ENCODE measurements at regions not wholly inside any gene's neighbourhood (a gene's known extent, or its start where the extent isn't known, plus 50 kb on each side); places are given as distances from the start of the nearest gene placed in this dataset.

GRCh38 chr6:144576871-144577270 is 291.7 kb downstream of the UTRN start:
- DNase-seq (ENCODE audit: low spot score) = no peak
- WGBS = 92% methylated on average over 6 of the region's 6 CpGs
- Histone ChIP-seq H3K9ac (ENCODE audit: low read depth in 1 of 2, low read length in 2 of 2) (no peak overlapping the region), H3K4me1 (ENCODE audit: control insufficient read depth in 4 of 4, insufficient read depth in 4 of 4, low read length in 3 of 4) (peaks cover 0 to 4% (median 1%) of the 10 kb centered on the region in 4 donors), H3K27ac (ENCODE audit: low read depth in 1 of 2, low read length in 2 of 2) (no peak overlapping the region), H3K9me3 (ENCODE audit: control insufficient read depth in 4 of 4, low read length in 3 of 4) (no peaks in the 10 kb centered on the region), H3K4me3 (ENCODE audit: low read depth in 1 of 3, low read length in 3 of 3) (no peak overlapping the region), H3K36me3 (ENCODE audit: control insufficient read depth in 4 of 4, insufficient read depth in 3 of 4, low read depth in 1 of 4, low read length in 3 of 4) (peaks cover 3 to 5% (median 5%) of the 10 kb centered on the region in 4 donors), H3K27me3 (ENCODE audit: control insufficient read depth in 4 of 4, insufficient read depth in 4 of 4, low read length in 3 of 4) (no peaks in the 10 kb centered on the region)
- TF ChIP-seq CTCF (IDR thresholded peaks at IDR 0.05; ENCODE audit: low read depth, low read length, missing input control) = no peak
- TF ChIP-seq REST (IDR thresholded peaks at IDR 0.05) = no peak
- no peak for TF ChIP-seq JUND (IDR thresholded peaks at IDR 0.05)

- H3K27ac ChIP-seq (ENCODE audit: low read depth in 1 of 2, low read length in 2 of 2) = no peak overlapping the region
- H3K27me3 ChIP-seq (ENCODE audit: control insufficient read depth in 4 of 4, insufficient read depth in 4 of 4, low read length in 3 of 4) = no peaks in the 10 kb centered on the region
- H3K36me3 ChIP-seq (ENCODE audit: control insufficient read depth in 4 of 4, insufficient read depth in 3 of 4, low read depth in 1 of 4, low read length in 3 of 4) = peaks cover 3 to 5% (median 4%) of the 10 kb centered on the region in 4 donors
- no peak overlapping the region for H3K9ac ChIP-seq (ENCODE audit: low read depth in 1 of 2, low read length in 2 of 2)
- 73% methylated on average over 7 of the region's 7 CpGs for WGBS
- H3K9me3 ChIP-seq (ENCODE audit: control insufficient read depth in 4 of 4, low read length in 3 of 4) = no peaks in the 10 kb centered on the region
- TF ChIP-seq RXRA (IDR thresholded peaks at IDR 0.05) = no peak
- TF ChIP-seq REST (IDR thresholded peaks at IDR 0.05) = no peak
- TF ChIP-seq HNF4A (conservative IDR thresholded peaks at IDR 0.05) = peak; percentile 42 to 44
- TF ChIP-seq JUND (IDR thresholded peaks at IDR 0.05) = no peak
- no peak for TF ChIP-seq RAD21 (IDR thresholded peaks at IDR 0.05)
- no peak for TF ChIP-seq FOXA1 (IDR thresholded peaks at IDR 0.05)
- H3K4me1 ChIP-seq (ENCODE audit: control insufficient read depth in 4 of 4, insufficient read depth in 4 of 4, low read length in 3 of 4) = peaks cover 0 to 17% (median 6%) of the 10 kb centered on the region in 4 donors
- H3K4me3 ChIP-seq (ENCODE audit: low read depth in 1 of 3, low read length in 3 of 3) = no peak overlapping the region
- DNase-seq (ENCODE audit: low spot score) = no peak
Observed at GRCh38 chr6:144578385-144579350, 293.5 kb downstream of the UTRN start.

All from liver (tissue), 8 donors.